NCI-H69 (cell line): ENCODE measurements at regions not wholly inside any gene's neighbourhood (a gene's known extent, or its start where the extent isn't known, plus 50 kb on each side); places are given as distances from the start of the nearest gene placed in this dataset.

Source experiments
- DNase-seq: peaks from one replicate; lab custom pipeline; 2025; lab: John Stamatoyannopoulos, UW

GRCh38 chr6:145026267-145026679, 709.0 kb downstream of the EPM2A start:
- peak; percentile 75 for DNase-seq

DNA sequence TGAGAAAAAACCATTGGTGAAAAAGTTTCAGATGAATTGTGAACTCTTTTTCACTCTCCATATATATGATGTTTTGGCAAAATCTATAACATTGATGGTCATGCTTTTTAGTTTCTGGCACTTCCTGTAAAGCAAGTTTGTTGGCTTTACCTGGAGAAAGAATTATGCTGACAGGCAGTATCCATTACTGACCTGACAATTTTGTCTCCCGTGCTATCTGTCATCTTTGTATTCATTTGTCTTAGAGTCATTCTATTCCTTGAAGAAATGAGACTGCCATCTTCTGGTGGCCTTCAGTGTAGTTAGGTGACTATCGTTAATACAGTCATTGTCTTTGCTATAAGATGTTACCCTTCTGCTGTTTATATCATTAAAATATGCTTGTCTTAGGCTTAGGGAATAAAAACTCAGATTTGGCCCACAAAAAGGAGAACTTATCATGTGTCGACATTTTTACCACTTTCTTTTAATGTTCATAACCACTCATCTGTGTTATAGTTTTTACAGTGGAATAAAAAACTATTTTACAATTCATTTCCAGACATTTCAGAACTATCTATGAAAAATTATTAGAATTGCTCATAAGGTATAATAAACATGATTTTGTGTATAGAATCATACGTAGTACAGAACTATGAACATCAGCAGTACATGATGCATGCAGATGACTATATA, 707.0 kb downstream of the EPM2A start:
- peak; percentile 87 for DNase-seq

- no peak for DNase-seq
These were observed 704.3 kb downstream of the EPM2A start for GRCh38 chr6:145031001-145031400.

GRCh38 chr6:145031962-145032361, 703.4 kb downstream of the EPM2A start:
- no peak for DNase-seq

DNA sequence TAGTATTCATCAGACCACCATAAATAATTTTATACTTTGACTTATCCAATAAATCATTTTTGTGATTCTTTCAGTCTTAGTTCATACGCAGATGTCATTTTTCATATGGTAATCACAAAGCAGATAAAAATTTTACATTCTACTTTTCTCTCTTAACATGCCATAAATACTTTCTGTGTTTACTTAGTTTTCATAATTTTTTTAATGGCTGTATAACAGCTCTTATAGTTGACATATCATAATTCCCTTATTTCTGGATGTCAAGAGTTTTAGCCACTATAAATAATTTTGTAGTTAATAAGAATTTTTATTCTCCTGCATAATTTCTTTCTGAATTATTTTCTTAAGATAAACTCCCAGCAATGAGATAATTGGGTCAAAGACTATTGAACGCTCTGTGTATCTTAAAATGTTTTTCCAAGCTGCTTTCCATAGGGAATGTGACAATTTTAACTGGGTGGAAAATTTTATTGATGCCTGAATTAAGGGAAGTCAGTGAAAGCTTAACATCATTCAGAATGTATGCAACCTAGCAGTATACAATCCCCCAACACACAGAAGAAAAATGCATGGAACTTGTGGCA, 702.7 kb downstream of the EPM2A start:
- no peak for DNase-seq

DNA sequence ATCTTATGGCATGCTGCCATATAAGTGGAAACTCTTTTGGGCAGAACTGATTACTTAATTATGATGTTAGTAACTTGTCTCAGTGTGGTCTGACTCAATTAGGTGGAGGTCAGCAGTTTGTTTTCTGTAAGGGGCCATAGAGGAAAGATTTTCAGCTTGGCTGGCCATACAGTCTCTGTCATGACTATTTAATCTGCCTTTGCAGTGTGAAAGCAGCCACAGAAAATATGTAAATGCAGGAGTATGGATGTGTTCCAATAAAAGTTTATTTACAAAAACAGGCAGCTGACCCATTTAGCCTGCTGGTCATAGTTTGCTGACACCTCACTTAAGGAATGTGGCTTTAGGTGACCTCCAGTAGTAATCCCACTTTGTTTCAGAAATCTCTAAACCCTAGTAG, 700.7 kb downstream of the EPM2A start:
- peak; percentile 62 for DNase-seq

- peak; percentile 20 for DNase-seq
These were observed 699.1 kb downstream of the EPM2A start for GRCh38 chr6:145036236-145036635.

GRCh38 chr6:145036848-145037567, 698.3 kb downstream of the EPM2A start:
- peak; percentile 59 for DNase-seq

DNA sequence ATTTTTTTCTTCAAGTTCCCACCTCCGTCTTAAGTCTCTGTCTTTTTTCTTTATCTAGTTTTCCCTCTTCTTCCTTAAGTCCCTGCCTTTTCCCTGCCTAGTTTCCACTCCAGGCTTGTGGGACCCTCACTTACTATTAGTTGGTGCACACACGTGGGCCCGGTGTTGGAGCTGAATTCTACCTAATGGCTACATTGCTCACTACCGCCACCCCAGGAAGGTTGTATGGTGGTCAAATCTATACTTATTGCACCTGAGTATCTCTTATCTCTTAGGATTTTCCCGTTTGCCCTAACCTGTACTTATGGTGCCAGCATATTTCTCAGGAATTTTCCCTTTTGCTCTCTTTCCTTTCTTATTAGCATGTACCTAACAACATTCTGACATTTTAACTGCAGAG, 692.8 kb downstream of the EPM2A start:
- DNase-seq: peak; percentile 27

- no peak for DNase-seq
These were observed 691.3 kb downstream of the EPM2A start for GRCh38 chr6:145043926-145044500.

DNA sequence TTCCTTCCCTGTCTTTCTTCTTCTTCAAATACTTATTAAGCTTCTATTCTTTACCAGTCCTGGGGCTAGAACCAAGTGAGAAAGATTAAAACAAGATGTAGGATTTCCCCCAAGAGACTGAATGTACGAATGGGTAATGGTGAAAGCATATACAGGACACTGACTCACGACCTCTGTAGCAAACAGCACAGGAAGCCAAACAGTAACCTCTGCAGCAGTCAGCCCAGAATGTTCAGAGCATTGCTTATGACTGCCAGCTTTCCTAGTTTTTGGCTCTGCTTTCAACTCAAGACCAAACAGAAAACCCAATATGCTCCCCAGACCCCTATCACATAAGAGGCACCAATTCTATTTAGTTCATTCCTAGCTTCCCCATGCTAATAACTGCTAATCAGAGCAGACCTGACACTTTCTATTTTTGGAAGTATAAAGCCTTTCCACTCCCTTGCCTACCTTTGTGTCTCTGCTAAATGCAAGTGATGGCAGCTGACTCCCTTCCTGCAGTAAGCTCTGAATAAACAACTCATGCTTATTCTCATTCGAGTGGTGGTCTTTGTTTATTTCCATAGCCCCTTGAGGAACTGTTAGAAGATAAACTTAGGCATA, 690.6 kb downstream of the EPM2A start:
- peak; percentile 82 for DNase-seq

DNA sequence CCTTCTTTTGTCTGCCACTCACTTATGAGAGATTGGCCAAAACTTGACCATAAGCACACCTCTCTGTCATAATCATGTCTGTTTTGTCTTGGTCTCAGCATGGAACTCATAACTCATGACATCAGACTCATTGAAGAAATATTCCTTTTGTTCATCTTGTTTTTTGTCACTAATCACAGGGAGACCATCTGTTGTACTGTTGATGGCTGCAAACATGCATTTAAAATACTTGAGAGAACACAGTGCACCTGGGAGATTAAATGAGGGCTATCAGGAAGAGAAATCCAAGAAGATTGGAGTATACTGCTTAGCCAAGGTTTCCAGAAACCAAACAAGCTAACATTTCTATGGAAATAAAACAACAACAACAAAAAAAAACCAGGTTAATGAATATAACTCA, 689.7 kb downstream of the EPM2A start:
- DNase-seq: peak; percentile 97

DNA sequence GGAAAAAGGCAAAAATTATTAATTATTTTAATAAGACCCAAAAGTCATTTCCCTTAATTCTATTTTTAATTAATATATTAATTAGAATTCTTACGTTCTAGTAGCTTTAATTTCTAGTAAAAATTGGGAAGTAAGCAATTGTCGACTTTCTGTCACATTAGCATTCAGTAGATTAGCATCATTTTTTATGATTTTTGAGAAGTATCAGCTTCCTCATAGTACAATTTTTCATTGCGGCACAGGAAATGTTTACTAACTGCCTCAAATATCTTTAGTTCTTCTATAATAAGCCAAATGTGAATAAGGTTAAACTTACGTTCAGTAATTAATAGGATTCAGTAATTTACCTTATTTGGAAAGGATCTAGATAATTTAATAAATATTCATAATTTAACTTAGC, 687.4 kb downstream of the EPM2A start:
- DNase-seq: no peak

GRCh38 chr6:145051661-145052060, 683.7 kb downstream of the EPM2A start:
- peak; percentile 31 for DNase-seq

DNA sequence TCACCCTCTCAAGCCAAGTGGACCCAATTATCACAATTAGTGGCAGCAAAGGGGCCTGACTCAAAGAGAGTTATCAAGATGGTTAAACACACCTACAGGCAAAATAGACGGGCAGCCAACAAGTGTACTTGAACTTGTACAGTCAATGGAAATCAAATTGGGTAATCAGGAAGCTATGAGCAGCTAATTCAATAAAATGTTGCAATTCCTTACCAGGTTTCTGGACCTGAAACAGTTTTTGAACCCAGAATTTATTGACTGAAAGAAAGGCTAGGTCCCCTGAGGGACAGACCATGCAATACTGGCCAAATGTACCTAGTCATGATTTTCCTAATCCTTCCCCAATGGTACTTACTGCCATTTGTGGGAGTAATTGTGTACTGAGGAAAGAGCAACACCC, 679.8 kb downstream of the EPM2A start:
- DNase-seq: no peak

DNA sequence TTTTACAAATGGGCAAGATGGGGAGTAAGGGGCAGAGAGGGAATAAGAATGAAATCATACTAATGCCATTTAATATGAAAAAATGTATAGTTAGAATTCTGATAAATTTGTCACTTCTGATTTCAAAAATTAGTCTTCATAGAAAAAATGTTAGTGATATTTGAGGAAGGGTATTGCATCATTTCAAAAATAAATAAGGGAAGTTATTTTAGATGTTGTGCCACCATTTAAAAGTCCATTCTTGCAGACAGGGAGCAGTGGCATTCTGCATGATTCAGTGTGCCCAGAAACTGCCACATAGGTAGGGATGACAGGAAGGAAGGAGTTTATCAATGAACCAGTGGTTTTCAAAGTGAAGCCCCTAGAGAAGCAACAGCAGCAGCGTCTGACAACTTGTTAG, 674.6 kb downstream of the EPM2A start:
- no peak for DNase-seq

DNA sequence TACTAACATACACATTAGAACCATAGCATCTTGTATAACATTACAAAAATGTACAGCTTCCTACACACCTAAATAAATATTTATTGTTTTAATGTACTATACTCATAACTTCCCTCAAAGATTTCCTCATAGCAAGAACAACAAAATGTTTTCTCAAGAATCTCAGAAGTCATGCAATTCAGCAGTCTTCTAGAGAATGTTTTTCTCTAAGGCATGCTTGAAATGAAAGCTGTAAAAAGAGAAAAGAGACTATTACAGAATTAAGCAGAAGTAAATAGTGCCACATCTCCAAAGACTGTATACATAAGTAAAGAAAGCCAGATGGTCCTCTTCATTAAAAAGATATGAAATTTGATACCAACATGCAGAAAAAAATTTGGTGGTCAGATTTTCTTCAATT, 672.2 kb downstream of the EPM2A start:
- peak; percentile 69 for DNase-seq

DNA sequence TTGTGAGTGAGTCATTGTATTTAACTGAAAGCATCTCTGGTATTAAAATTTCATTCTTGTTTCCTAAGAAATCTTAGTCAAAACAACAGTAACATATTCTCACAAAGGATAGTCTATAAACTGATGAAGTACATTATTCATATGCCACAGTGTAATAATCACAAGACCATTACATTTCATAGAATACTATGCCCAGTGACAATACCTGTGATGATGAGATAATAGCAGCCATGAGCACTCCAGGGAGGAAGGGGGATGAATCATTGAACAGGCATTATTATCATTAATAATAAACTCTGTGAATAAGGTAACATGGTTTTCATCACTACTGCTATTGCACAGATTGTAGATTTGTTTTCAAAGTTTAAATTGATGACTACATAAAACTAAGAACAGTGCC, 667.9 kb downstream of the EPM2A start:
- no peak for DNase-seq

DNA sequence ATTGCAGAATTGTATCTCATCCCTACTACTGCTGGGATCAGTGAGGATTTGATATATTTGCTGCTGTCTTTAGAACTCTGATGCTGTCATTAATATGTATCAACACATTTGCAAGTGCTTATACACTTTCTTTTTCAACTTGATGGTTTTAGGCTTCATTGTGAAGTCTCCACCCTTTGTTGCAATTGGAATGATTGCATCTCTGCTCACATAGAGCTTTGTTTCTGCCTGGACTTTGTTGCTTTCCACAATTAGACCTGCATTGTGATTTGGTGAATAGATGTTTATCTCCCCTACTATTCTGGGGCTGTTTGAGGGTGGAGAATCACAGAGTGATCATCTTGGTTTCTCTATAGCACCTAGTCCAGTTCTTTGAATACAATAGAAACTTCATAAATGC, 666.7 kb downstream of the EPM2A start:
- DNase-seq: no peak

DNA sequence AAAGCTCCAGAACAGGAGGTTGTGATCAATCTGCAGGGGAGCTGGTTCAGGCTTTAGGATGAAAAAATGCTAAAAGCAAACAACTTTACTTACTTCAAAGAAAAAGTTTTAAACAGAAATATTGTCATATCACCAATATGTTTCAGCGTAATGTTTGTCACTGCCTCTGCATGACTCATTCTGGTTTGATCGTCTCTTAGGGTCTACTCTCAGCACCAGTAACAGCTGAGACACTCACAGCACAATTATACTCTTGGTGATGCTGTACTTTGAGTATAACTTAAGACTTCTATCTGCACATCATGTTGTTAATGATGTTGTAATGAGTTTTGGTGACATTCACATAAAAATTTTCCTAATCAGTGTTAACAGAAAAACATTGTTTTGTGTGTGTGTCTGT, 665.4 kb downstream of the EPM2A start:
- no peak for DNase-seq

GRCh38 chr6:145070791-145071190, 664.5 kb downstream of the EPM2A start:
- no peak for DNase-seq

DNA sequence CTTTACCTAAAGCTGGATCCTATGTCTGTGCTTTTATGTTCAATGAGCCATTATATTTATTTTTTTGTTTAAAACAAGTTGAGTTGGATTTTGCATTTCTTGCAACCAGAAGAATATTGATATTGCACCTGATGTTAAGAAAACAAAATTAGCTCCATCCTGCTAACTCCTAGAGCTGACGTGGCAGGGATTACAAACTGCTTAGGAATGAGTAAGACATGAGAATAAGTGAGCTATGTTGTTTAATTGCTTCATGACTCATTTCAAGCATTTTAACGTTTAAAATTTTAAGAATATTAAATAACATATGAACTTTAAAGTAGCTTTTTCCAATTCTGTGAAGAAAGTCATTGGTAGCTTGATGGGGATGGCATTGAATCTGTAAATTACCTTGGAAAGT, 663.5 kb downstream of the EPM2A start:
- DNase-seq: no peak

DNA sequence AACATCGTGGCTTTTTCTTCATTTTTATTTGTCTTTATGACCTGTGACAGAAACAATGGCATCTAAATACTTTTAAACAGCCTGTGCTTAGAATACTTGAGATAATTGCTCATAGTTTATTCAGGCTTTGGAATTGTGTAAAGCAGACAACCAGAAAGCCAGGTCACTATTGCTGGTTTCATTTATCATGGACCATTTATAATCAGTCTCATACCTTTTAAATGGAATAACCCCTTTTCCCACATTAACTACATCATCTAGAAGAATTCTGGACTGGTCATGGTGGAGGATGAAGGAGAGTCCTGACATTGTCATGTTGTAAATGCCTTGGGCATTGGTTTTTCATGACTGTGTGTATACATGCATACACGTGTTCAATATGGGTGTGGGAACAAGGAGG, 661.5 kb downstream of the EPM2A start:
- no peak for DNase-seq
